ENCODE measurements at regions not wholly inside any gene's neighbourhood (a gene's known extent, or its start where the extent isn't known, plus 50 kb on each side); places are given as distances from the start of the nearest gene placed in this dataset.

GRCh38 chr3:117631781-117632180 is 922.2 kb downstream of the TUSC7 start:
- no peak for ATAC-seq (ENCODE audit: insufficient read depth, low read depth)
- TF ChIP-seq CTCF (IDR thresholded peaks at IDR 0.05; ENCODE audit: borderline replicate concordance, extremely low read depth, low read length, poor library complexity, severe bottlenecking) (no peak), EZH2 (IDR thresholded peaks at IDR 0.05; ENCODE audit: borderline replicate concordance, low read depth, low read length, severe bottlenecking) (no peak)
- Histone ChIP-seq H3K9me3 (ENCODE audit: insufficient read depth, low read length, severe bottlenecking) (no peaks in the 10 kb centered on the region), H3K4me3 (ENCODE audit: low read depth in 1 of 2, low read length in 2 of 2) (no peak overlapping the region), H3K27ac (ENCODE audit: low read length) (no peak overlapping the region), H3K4me1 (ENCODE audit: insufficient read depth, low read length) (no peaks in the 10 kb centered on the region), H3K9ac (ENCODE audit: low read depth, low read length) (no peak overlapping the region), H4K20me1 (ENCODE audit: insufficient read depth, low read length) (no peaks in the 10 kb centered on the region), H3K27me3 (ENCODE audit: insufficient read depth, low read length, poor library complexity) (no peaks in the 10 kb centered on the region), H3K79me2 (ENCODE audit: insufficient read depth, low read length) (no peaks in the 10 kb centered on the region), H3K4me2 (ENCODE audit: insufficient read depth, low read length) (no peak overlapping the region), H3K36me3 (ENCODE audit: insufficient read depth, low read length) (no peaks in the 10 kb centered on the region), H2AFZ (ENCODE audit: low read depth, low read length) (no peak overlapping the region)
- no peak for DNase-seq

DNA sequence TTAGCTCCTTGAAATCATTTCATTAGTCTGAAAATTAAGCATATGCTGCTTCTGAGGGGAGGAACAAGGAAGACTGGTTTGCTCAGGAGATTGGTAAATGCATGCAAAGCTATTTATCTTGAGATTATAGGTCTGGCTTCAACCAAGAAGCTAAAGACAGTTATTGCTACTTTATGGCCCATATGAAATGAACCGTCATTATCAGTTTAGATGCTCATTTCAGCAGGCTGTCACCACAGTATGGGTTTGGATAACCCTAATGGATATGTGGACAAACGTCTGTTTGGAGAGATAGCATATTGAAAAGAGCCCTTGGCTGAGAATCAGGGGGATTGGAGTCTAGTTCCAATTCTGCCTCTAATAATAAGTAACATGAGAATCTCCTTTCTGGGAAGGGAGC is 922.6 kb downstream of the TUSC7 start:
- Histone ChIP-seq H3K9ac (ENCODE audit: low read depth, low read length) (no peak overlapping the region), H3K36me3 (ENCODE audit: insufficient read depth, low read length) (no peaks in the 10 kb centered on the region), H3K4me3 (ENCODE audit: low read depth in 1 of 2, low read length in 2 of 2) (no peak overlapping the region), H3K79me2 (ENCODE audit: insufficient read depth, low read length) (no peaks in the 10 kb centered on the region), H4K20me1 (ENCODE audit: insufficient read depth, low read length) (no peaks in the 10 kb centered on the region), H3K4me2 (ENCODE audit: insufficient read depth, low read length) (no peak overlapping the region), H3K27ac (ENCODE audit: low read length) (no peak overlapping the region), H3K9me3 (ENCODE audit: insufficient read depth, low read length, severe bottlenecking) (no peaks in the 10 kb centered on the region), H3K27me3 (ENCODE audit: insufficient read depth, low read length, poor library complexity) (no peaks in the 10 kb centered on the region), H2AFZ (ENCODE audit: low read depth, low read length) (no peak overlapping the region), H3K4me1 (ENCODE audit: insufficient read depth, low read length) (no peaks in the 10 kb centered on the region)
- TF ChIP-seq CTCF (IDR thresholded peaks at IDR 0.05; ENCODE audit: borderline replicate concordance, extremely low read depth, low read length, poor library complexity, severe bottlenecking) (no peak), EZH2 (IDR thresholded peaks at IDR 0.05; ENCODE audit: borderline replicate concordance, low read depth, low read length, severe bottlenecking) (no peak)
- DNase-seq, result no peak
- ATAC-seq (ENCODE audit: insufficient read depth, low read depth), result no peak

DNA sequence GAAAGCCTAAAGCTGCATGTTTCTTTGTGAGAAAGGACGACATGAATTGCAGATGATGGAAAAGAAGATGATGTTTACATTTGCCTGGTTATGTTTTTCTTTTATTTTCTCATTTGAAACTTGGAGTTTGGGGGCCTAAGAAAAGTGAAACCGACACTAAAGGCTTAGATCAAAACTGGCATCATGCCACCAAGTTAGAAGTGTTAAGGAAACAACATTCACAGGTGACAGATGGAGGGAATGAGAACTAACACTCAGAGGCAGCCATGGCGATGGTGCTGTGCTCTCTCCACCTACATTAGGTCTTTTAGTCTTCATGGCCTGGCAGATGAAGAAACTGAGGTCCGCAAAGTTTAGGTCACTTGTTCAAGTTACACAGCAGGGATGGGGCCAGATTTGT is 923.6 kb downstream of the TUSC7 start:
- no peaks in the 10 kb centered on the region for H3K36me3 ChIP-seq (ENCODE audit: insufficient read depth, low read length)
- H3K27me3 ChIP-seq (ENCODE audit: insufficient read depth, low read length, poor library complexity), result no peaks in the 10 kb centered on the region
- H4K20me1 ChIP-seq (ENCODE audit: insufficient read depth, low read length), result no peaks in the 10 kb centered on the region
- no peaks in the 10 kb centered on the region for H3K9me3 ChIP-seq (ENCODE audit: insufficient read depth, low read length, severe bottlenecking)
- no peak overlapping the region for H3K27ac ChIP-seq (ENCODE audit: low read length)
- H3K9ac ChIP-seq (ENCODE audit: low read depth, low read length), result no peak overlapping the region
- no peak overlapping the region for H2AFZ ChIP-seq (ENCODE audit: low read depth, low read length)
- no peak for ATAC-seq (ENCODE audit: insufficient read depth, low read depth)
- no peak overlapping the region for H3K4me2 ChIP-seq (ENCODE audit: insufficient read depth, low read length)
- H3K4me3 ChIP-seq (ENCODE audit: low read depth in 1 of 2, low read length in 2 of 2), result no peak overlapping the region
- DNase-seq, result no peak
- no peak for TF ChIP-seq CTCF (IDR thresholded peaks at IDR 0.05; ENCODE audit: borderline replicate concordance, extremely low read depth, low read length, poor library complexity, severe bottlenecking)
- TF ChIP-seq EZH2 (IDR thresholded peaks at IDR 0.05; ENCODE audit: borderline replicate concordance, low read depth, low read length, severe bottlenecking), result no peak
- no peaks in the 10 kb centered on the region for H3K4me1 ChIP-seq (ENCODE audit: insufficient read depth, low read length)
- H3K79me2 ChIP-seq (ENCODE audit: insufficient read depth, low read length), result no peaks in the 10 kb centered on the region

GRCh38 chr3:117637666-117638065 is 928.1 kb downstream of the TUSC7 start:
- Histone ChIP-seq H4K20me1 (ENCODE audit: insufficient read depth, low read length) (no peaks in the 10 kb centered on the region), H3K9me3 (ENCODE audit: insufficient read depth, low read length, severe bottlenecking) (no peaks in the 10 kb centered on the region), H3K4me3 (ENCODE audit: low read depth in 1 of 2, low read length in 2 of 2) (no peak overlapping the region), H3K4me1 (ENCODE audit: insufficient read depth, low read length) (no peaks in the 10 kb centered on the region), H3K79me2 (ENCODE audit: insufficient read depth, low read length) (no peaks in the 10 kb centered on the region), H3K4me2 (ENCODE audit: insufficient read depth, low read length) (no peak overlapping the region), H3K36me3 (ENCODE audit: insufficient read depth, low read length) (no peaks in the 10 kb centered on the region), H3K27me3 (ENCODE audit: insufficient read depth, low read length, poor library complexity) (no peaks in the 10 kb centered on the region), H3K9ac (ENCODE audit: low read depth, low read length) (no peak overlapping the region), H2AFZ (ENCODE audit: low read depth, low read length) (no peak overlapping the region), H3K27ac (ENCODE audit: low read length) (no peak overlapping the region)
- ATAC-seq (ENCODE audit: insufficient read depth, low read depth) (no peak), DNase-seq (no peak)
- TF ChIP-seq CTCF (IDR thresholded peaks at IDR 0.05; ENCODE audit: borderline replicate concordance, extremely low read depth, low read length, poor library complexity, severe bottlenecking) (no peak), EZH2 (IDR thresholded peaks at IDR 0.05; ENCODE audit: borderline replicate concordance, low read depth, low read length, severe bottlenecking) (no peak)
